SK-N-SH (cell line): ENCODE measurements at regions not wholly inside any gene's neighbourhood (a gene's known extent, or its start where the extent isn't known, plus 50 kb on each side); places are given as distances from the start of the nearest gene placed in this dataset.
A peak's percentile ranks its signal among the peaks of the same experiment; 100 is the strongest.

Source experiments
- CTCF ChIA-PET: fragments of 300-600, 350-600 bp; formaldehyde crosslinking; extraction: SDS; loops from one replicate; lab custom pipeline; 2021; lab: Yijun Ruan, JAX
- POLR2A ChIA-PET: fragments of 350-600 bp; sonication (Branson Sonifier 250); formaldehyde crosslinking; extraction: SDS; loops from one replicate; lab custom pipeline; 2020; ENCODE audit warnings: antibody characterized with exemption, inconsistent platforms; lab: Yijun Ruan, JAX
- DNase-seq: peaks from one replicate; pipeline ENCODE4 v3.0.0; 2012
- H2AFZ ChIP-seq: fragments of 200-600 bp; sonication (generic); 2 replicates; pipeline ENCODE4 v1.8.1; 2016; ENCODE audit warnings: antibody characterized with exemption, mild to moderate bottlenecking, low read depth
- H3F3A ChIP-seq: fragments of 200-600 bp; sonication (generic); replicated peaks from 2 replicates; pipeline ENCODE3; 2016; ENCODE audit warnings: antibody characterized with exemption, mild to moderate bottlenecking; ENCODE audit not compliant: insufficient read depth
- H3K27ac ChIP-seq, 2 experiments: fragments of 200-500 bp in 1 of 2; fragments of 200-600 bp in 1 of 2; sonication (Bioruptor generic) in 1 of 2; sonication (generic), shearing (Covaris generic) in 1 of 2; 2 replicates each; pipeline versions ENCODE4 v1.5.1 to v1.6.1; 2014 to 2016; ENCODE audit warnings: low read depth in 2 of 2, inconsistent platforms in 1 of 2, low read length in 1 of 2, mild to moderate bottlenecking in 1 of 2, mixed read lengths in 1 of 2
- H3K27me3 ChIP-seq: fragments of 200-600 bp; sonication (generic), shearing (Covaris generic); 2 replicates; pipeline ENCODE4 v1.6.1; 2016; ENCODE audit warnings: mixed run types; ENCODE audit not compliant: insufficient read depth
- H3K36me3 ChIP-seq, 2 experiments: fragments of 200-500 bp in 1 of 2; fragments of 200-600 bp in 1 of 2; sonication (Bioruptor generic) in 1 of 2; sonication (generic) in 1 of 2; replicated peaks in 1 of 2; 2 replicates each; pipeline versions ENCODE3 to v1.5.1; 2014 to 2016; ENCODE audit warnings: low read length in 1 of 2, mild to moderate bottlenecking in 1 of 2; ENCODE audit not compliant: insufficient read depth in 2 of 2, control insufficient read depth in 1 of 2
- H3K4me1 ChIP-seq, 2 experiments: fragments of 200-500 bp in 1 of 2; fragments of 200-600 bp in 1 of 2; sonication (Bioruptor generic) in 1 of 2; sonication (generic), shearing (Covaris generic) in 1 of 2; 2 replicates each; pipeline versions ENCODE4 v1.5.1 to v1.6.1; 2014 to 2016; ENCODE audit warnings: low read depth in 1 of 2, low read length in 1 of 2, mixed run types in 1 of 2; ENCODE audit not compliant: insufficient read depth in 2 of 2, control insufficient read depth in 1 of 2
- H3K4me2 ChIP-seq: fragments of 200-600 bp; sonication (generic), shearing (Covaris generic); 2 replicates; pipeline ENCODE4 v1.6.1; 2017; ENCODE audit warnings: mixed run types
- H3K4me3 ChIP-seq, 2 experiments: fragments of 200-500 bp in 1 of 2; fragments of 200-600 bp in 1 of 2; sonication (Bioruptor generic) in 1 of 2; sonication (generic), shearing (Covaris generic) in 1 of 2; 2 replicates each; pipeline versions ENCODE4 v1.5.1 to v1.8.1; 2014 to 2016; ENCODE audit warnings: low read depth in 2 of 2, inconsistent platforms in 1 of 2, low read length in 1 of 2, mild to moderate bottlenecking in 1 of 2, mixed read lengths in 1 of 2, moderate library complexity in 1 of 2
- H3K79me2 ChIP-seq: fragments of 200-600 bp; sonication (generic); 2 replicates; pipeline ENCODE4 v1.8.1; 2017; ENCODE audit warnings: mild to moderate bottlenecking; ENCODE audit not compliant: insufficient read depth
- H3K9ac ChIP-seq: fragments of 200-600 bp; sonication (generic); 2 replicates; pipeline ENCODE4 v1.6.1; 2017; ENCODE audit warnings: mixed run types
- H3K9me2 ChIP-seq: fragments of 200-600 bp; sonication (generic); 2 replicates; pipeline ENCODE4 v1.6.1; 2017; ENCODE audit warnings: mixed run types
- H3K9me3 ChIP-seq: fragments of 200-600 bp; sonication (generic); 2 replicates; pipeline ENCODE4 v1.6.1; 2017; ENCODE audit warnings: mixed run types, mild to moderate bottlenecking, moderate library complexity
- H4K20me1 ChIP-seq: fragments of 200-600 bp; sonication (generic); 2 replicates; pipeline ENCODE4 v1.6.1; 2017; ENCODE audit warnings: mild to moderate bottlenecking, mixed run types; ENCODE audit not compliant: insufficient read depth
- ELF1 ChIP-seq: IDR thresholded peaks from 2 replicates; pipeline ENCODE4 v1.4.0; 2012
- EP300 ChIP-seq, 2 experiments: IDR thresholded peaks; 2 replicates each; pipeline versions ENCODE4 v1.4.0 to v1.6.1; 2012; ENCODE audit warnings: borderline replicate concordance in 1 of 2, low read depth in 1 of 2, low read length in 1 of 2
- EZH2phosphoT487 ChIP-seq: fragments of 200-600 bp; sonication (generic); IDR thresholded peaks from 2 replicates; pipeline ENCODE4 v1.6.1; 2017; ENCODE audit warnings: low read depth, mixed run types, mild to moderate bottlenecking, antibody characterized with exemption, moderate library complexity, borderline replicate concordance
- FOXJ3 ChIP-seq: sonication (generic); formaldehyde crosslinking; IDR thresholded peaks from 2 replicates; pipeline ENCODE4 v1.5.1; 2020; ENCODE audit warnings: mild to moderate bottlenecking, missing genetic modification reagents
- GABPA ChIP-seq: IDR thresholded peaks from 2 replicates; pipeline ENCODE4 v1.4.0; 2012; ENCODE audit warnings: low read depth, mild to moderate bottlenecking
- GATA2 ChIP-seq: sonication (generic); formaldehyde crosslinking; IDR thresholded peaks from 2 replicates; pipeline ENCODE4 v1.5.0; 2020; ENCODE audit warnings: mild to moderate bottlenecking, missing genetic modification reagents
- MEF2A ChIP-seq: IDR thresholded peaks from 2 replicates; pipeline ENCODE4 v1.4.0; 2012; ENCODE audit warnings: low read depth, borderline replicate concordance
- NFIC ChIP-seq: IDR thresholded peaks from 2 replicates; pipeline ENCODE4 v1.4.0; 2012; ENCODE audit warnings: borderline replicate concordance
- RAD21 ChIP-seq: IDR thresholded peaks from 2 replicates; pipeline ENCODE4 v1.6.1; 2012; ENCODE audit warnings: mild to moderate bottlenecking, low read length
- RCOR1 ChIP-seq: fragments of 150-350 bp; IDR thresholded peaks from 2 replicates; pipeline ENCODE4 v1.6.1; 2017; ENCODE audit warnings: antibody characterized with exemption, low read length
- SMC3 ChIP-seq: IDR thresholded peaks from 2 replicates; pipeline ENCODE4 v1.6.1; 2012; ENCODE audit warnings: low read depth, low read length, improper control_type of control experiment
- TAF1 ChIP-seq: IDR thresholded peaks from 2 replicates; pipeline ENCODE4 v1.6.1; 2012; ENCODE audit warnings: low read depth, mild to moderate bottlenecking, low read length, moderate library complexity, borderline replicate concordance
- TCF12 ChIP-seq: IDR thresholded peaks from 2 replicates; pipeline ENCODE4 v1.4.0; 2012
- WGBS: methylation state at CpG from one replicate; pipeline ENCODE4 v1.1.6; 2017; ENCODE audit warnings: low lambda C conversion rate; 5-methylcytosine and 5-hydroxymethylcytosine counted together
- TF ChIP-seq, protein P1 (sequence below): fragments of 150-350 bp; IDR thresholded peaks from 2 replicates; pipeline ENCODE4 v1.6.1; 2017; ENCODE audit warnings: antibody characterized with exemption, low read length, low read depth, borderline replicate concordance
- TF ChIP-seq, protein P2 (sequence below): fragments of 200-600 bp; sonication (generic); IDR thresholded peaks from 2 replicates; pipeline ENCODE4 v1.6.1; 2017; ENCODE audit warnings: antibody characterized with exemption, mild to moderate bottlenecking, moderate library complexity
- TF ChIP-seq, protein P3 (sequence below): fragments of 150-350 bp; IDR thresholded peaks from 2 replicates; pipeline ENCODE4 v1.6.1; 2016; ENCODE audit warnings: mild to moderate bottlenecking, low read depth, low read length
- TF ChIP-seq, protein P4 (sequence below): IDR thresholded peaks from 2 replicates; pipeline ENCODE4; 2012

DNA sequence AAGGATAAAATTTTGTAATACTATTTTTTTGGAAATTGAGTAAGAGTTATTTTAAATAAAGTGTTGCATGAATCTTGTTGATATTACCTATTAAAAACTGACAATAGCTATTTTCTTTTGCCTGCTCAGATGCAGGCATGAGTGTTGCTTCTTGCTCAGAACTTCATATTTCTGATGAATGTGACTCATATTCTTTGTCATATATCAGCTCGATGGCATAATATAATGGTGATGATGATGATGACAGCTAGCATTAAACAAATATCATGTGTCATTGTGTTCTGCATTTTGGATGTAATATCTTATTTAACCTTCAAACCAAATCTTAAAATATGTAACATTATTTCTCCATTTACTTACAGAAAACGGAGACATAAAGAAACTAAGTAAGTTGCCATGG lies 605.5 kb upstream of the FOXG1 start (continued):
- TF ChIP-seq, protein P1, sequence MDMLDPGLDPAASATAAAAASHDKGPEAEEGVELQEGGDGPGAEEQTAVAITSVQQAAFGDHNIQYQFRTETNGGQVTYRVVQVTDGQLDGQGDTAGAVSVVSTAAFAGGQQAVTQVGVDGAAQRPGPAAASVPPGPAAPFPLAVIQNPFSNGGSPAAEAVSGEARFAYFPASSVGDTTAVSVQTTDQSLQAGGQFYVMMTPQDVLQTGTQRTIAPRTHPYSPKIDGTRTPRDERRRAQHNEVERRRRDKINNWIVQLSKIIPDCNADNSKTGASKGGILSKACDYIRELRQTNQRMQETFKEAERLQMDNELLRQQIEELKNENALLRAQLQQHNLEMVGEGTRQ: no peak
- TF ChIP-seq, protein P2, sequence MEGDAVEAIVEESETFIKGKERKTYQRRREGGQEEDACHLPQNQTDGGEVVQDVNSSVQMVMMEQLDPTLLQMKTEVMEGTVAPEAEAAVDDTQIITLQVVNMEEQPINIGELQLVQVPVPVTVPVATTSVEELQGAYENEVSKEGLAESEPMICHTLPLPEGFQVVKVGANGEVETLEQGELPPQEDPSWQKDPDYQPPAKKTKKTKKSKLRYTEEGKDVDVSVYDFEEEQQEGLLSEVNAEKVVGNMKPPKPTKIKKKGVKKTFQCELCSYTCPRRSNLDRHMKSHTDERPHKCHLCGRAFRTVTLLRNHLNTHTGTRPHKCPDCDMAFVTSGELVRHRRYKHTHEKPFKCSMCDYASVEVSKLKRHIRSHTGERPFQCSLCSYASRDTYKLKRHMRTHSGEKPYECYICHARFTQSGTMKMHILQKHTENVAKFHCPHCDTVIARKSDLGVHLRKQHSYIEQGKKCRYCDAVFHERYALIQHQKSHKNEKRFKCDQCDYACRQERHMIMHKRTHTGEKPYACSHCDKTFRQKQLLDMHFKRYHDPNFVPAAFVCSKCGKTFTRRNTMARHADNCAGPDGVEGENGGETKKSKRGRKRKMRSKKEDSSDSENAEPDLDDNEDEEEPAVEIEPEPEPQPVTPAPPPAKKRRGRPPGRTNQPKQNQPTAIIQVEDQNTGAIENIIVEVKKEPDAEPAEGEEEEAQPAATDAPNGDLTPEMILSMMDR: no peak
- TF ChIP-seq SMC3 (no peak), GABPA (no peak), EZH2phosphoT487 (no peak), TAF1 (no peak), MEF2A (no peak)
- TF ChIP-seq, protein P3, sequence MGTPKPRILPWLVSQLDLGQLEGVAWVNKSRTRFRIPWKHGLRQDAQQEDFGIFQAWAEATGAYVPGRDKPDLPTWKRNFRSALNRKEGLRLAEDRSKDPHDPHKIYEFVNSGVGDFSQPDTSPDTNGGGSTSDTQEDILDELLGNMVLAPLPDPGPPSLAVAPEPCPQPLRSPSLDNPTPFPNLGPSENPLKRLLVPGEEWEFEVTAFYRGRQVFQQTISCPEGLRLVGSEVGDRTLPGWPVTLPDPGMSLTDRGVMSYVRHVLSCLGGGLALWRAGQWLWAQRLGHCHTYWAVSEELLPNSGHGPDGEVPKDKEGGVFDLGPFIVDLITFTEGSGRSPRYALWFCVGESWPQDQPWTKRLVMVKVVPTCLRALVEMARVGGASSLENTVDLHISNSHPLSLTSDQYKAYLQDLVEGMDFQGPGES: no peak

DNA sequence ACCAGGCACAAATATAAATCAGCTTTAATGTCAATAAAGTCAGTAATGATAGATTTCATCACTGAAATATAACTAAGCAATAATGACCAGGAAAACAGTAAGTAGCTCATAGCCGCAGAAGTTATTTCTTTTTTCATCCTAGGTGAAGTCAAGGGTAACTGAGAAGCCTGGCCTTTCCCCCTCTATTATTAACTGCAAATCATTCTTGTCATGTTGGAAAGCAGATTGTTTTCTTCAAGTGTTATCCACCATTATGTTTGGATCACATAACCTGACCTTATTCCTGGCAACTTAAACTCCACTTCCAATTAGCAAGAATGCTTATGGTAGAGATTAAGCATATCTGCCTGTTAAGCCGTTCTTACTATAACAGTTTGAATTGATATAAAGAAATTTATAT lies 603.4 kb upstream of the FOXG1 start:
- TF ChIP-seq ELF1: no peak
- Histone ChIP-seq H3K9me3 (no peaks in the 10 kb centered on the region), H3K4me1 (peaks cover 0 to 3% of the 10 kb centered on the region in 2 experiments; a peak in 1 of 4 replicates), H2AFZ (no peak overlapping the region), H3K36me3 (no peaks in the 10 kb centered on the region), H3K9ac (no peak overlapping the region), H3K27ac (peak overlapping the region in 1 of 2 experiments; percentile 68; a peak in 1 of 4 replicates), H3K4me3 (no peak overlapping the region), H3K4me2 (no peak overlapping the region), H3K27me3 (peaks cover 6% of the 10 kb centered on the region; the same call in 1 of the 2 replicates), H4K20me1 (no peaks in the 10 kb centered on the region), H3F3A (no peaks in the 10 kb centered on the region), H3K9me2 (no peaks in the 10 kb centered on the region), H3K79me2 (no peaks in the 10 kb centered on the region)
- ChIA-PET CTCF (interaction anchor here (0.7 to 1.0 kb wide), 2 partner anchors 11 to 13 kb away, joined by 3 read pairs; no protein-coding TSS in a partner anchor), POLR2A (no interaction called here)
- DNase-seq: no peak
- 4% methylated on average over 2 of the region's 2 CpGs for WGBS

DNA sequence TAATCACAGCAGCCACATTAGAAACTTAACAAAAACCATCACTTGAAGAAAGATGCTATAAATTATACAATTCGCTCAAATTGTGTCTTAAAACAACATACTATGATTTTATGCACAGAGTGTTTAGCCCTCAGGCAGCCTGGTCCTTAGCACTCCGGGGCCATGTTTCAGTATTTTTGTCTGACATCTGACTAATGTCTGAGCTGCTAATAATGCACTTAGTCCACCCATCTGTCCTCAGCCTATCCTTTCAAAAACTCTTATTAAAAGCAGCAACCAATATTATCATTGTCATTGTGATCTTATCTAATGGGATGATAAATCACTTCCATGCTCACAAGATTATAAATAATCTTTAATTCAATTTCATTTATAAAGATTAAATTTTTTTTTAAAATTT lies 602.7 kb upstream of the FOXG1 start:
- Histone ChIP-seq H3K36me3 (no peaks in the 10 kb centered on the region), H2AFZ (no peak overlapping the region), H3K9me3 (no peaks in the 10 kb centered on the region), H3K4me1 (peaks cover 0 to 3% of the 10 kb centered on the region in 2 experiments; a peak in 1 of 4 replicates), H3K27me3 (no peaks in the 10 kb centered on the region), H3K27ac (peak overlapping the region in 1 of 2 experiments; percentile 68; a peak in 1 of 4 replicates), H3K9me2 (no peaks in the 10 kb centered on the region), H3K79me2 (no peaks in the 10 kb centered on the region), H3K4me2 (no peak overlapping the region), H3F3A (no peaks in the 10 kb centered on the region), H3K4me3 (no peak overlapping the region), H4K20me1 (no peaks in the 10 kb centered on the region), H3K9ac (no peak overlapping the region)
- DNase-seq: peak; percentile 55
- ChIA-PET POLR2A (no interaction called here), CTCF (interaction anchor here (0.7 to 1.0 kb wide), 2 partner anchors 11 to 13 kb away, joined by 3 read pairs; no protein-coding TSS in a partner anchor)
- 11% methylated on average over 2 of the region's 2 CpGs for WGBS
- TF ChIP-seq NFIC (no peak), GATA2 (CRISPR knock-in tag) (0 out of 2 replicates have a peak, but pooled peaks have one; percentile 19), FOXJ3 (no peak), EP300 (IDR thresholded peaks at IDR 0.05; ENCODE audit: borderline replicate concordance in 1 of 2, low read depth in 1 of 2, low read length in 1 of 2) (peak in 1 of 2 experiments; percentile 81; a peak in 1 of 4 replicates), ELF1 (no peak), MEF2A (no peak), TCF12 (0 out of 2 replicates have a peak, but pooled peaks have one; percentile 17), SMC3 (no peak), EZH2phosphoT487 (no peak), RAD21 (no peak), RCOR1 (peak; percentile 67; the same call in 1 of the 2 replicates), GABPA (no peak)
- TF ChIP-seq, protein P1: no peak
- TF ChIP-seq, protein P4, sequence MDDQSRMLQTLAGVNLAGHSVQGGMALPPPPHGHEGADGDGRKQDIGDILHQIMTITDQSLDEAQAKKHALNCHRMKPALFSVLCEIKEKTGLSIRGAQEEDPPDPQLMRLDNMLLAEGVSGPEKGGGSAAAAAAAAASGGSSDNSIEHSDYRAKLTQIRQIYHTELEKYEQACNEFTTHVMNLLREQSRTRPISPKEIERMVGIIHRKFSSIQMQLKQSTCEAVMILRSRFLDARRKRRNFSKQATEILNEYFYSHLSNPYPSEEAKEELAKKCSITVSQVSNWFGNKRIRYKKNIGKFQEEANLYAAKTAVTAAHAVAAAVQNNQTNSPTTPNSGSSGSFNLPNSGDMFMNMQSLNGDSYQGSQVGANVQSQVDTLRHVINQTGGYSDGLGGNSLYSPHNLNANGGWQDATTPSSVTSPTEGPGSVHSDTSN: no peak
